Small intestine (tissue), 7 donors: ENCODE measurements at regions not wholly inside any gene's neighbourhood (a gene's known extent, or its start where the extent isn't known, plus 50 kb on each side); places are given as distances from the start of the nearest gene placed in this dataset.
A peak's percentile ranks its signal among the peaks of the same experiment; 100 is the strongest.
"Not testable (repeated sequence)": the region's sequence is repeated elsewhere in the genome, so short reads cannot be mapped to it uniquely, and the experiment has no call there.

Experiments
- DNase-seq, 2 donors: peaks; one replicate each; pipeline versions ENCODE4 v3.0.0 to v3.0.0-alpha.2; 2013
- FAIRE-seq: peaks from 2 replicates; lab custom pipeline; 2012; peaks lifted over from hg19 to GRCh38; lab: Jason Lieb, UNC
- H3K27ac ChIP-seq, 3 donors: one replicate each; pipeline ENCODE4 v1.5.1; 2013; ENCODE audit warnings: low read length in 2 of 3, mild to moderate bottlenecking in 2 of 3, control low read depth in 1 of 3, inconsistent platforms in 1 of 3, low read depth in 1 of 3, moderate library complexity in 1 of 3
- H3K27me3 ChIP-seq, 3 donors: one replicate each; pipeline ENCODE4 v1.6.1; 2013; ENCODE audit warnings: low read length in 3 of 3, inconsistent platforms in 1 of 3; ENCODE audit not compliant: control insufficient read depth in 3 of 3, insufficient read depth in 3 of 3
- H3K36me3 ChIP-seq, 3 donors: one replicate each; pipeline ENCODE4 v1.6.1; 2013; ENCODE audit warnings: low read length in 3 of 3, inconsistent platforms in 1 of 3, low read depth in 1 of 3, mild to moderate bottlenecking in 1 of 3, moderate library complexity in 1 of 3; ENCODE audit not compliant: control insufficient read depth in 3 of 3, insufficient read depth in 2 of 3
- H3K4me1 ChIP-seq, 3 donors: one replicate each; pipeline ENCODE4 v1.6.1; 2013; ENCODE audit warnings: low read length in 2 of 3, inconsistent platforms in 1 of 3, low read depth in 1 of 3, mild to moderate bottlenecking in 1 of 3, moderate library complexity in 1 of 3; ENCODE audit not compliant: control insufficient read depth in 3 of 3, insufficient read depth in 2 of 3
- H3K4me3 ChIP-seq, 3 donors: one replicate each; pipeline ENCODE4 v1.5.1; 2013; ENCODE audit warnings: low read length in 3 of 3, control low read depth in 1 of 3, inconsistent platforms in 1 of 3, low read depth in 1 of 3, mild to moderate bottlenecking in 1 of 3, moderate library complexity in 1 of 3
- H3K9me3 ChIP-seq, 2 donors: one replicate each; pipeline ENCODE4 v1.6.1; 2013; ENCODE audit warnings: low read depth in 1 of 2, low read length in 1 of 2; ENCODE audit not compliant: control insufficient read depth in 2 of 2, insufficient read depth in 1 of 2
- WGBS, 3 donors: extraction: QIAGEN DNeasy Blood & Tissue Kit; methylation state at CpG; one replicate each; pipeline ENCODE4 v1.1.7; 2013; 5-methylcytosine and 5-hydroxymethylcytosine counted together
- donor health status: healthy with polysubstance abuse.
- donor health status: control.
- donor health status: control.
- donor health status: Bipolar disorder and iron deficiency.
- donor health status: healthy.

DNA sequence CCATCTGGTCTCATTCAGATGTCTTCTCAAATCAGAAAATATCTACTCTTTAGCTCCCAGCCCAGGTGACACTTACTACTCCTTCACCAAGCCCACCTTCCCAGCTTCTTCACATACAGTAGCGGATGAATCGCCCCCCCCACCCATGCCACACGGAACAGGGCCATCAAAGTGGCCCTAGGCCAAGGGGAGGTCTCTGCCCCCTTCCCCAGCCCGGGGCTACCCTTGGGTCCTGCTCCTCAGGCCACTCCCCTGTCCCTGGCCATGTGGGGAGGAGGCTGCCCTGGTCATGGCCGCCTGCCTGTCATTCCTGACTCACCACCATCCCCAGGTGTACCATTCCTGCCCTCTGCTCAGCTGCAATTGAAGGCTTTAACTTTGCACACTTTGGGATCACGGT is 142.8 kb downstream of the NECTIN1 start:
- FAIRE-seq = no peak
- H3K27ac ChIP-seq = no peak overlapping the region
- H3K4me3 ChIP-seq = no peak overlapping the region

DNA sequence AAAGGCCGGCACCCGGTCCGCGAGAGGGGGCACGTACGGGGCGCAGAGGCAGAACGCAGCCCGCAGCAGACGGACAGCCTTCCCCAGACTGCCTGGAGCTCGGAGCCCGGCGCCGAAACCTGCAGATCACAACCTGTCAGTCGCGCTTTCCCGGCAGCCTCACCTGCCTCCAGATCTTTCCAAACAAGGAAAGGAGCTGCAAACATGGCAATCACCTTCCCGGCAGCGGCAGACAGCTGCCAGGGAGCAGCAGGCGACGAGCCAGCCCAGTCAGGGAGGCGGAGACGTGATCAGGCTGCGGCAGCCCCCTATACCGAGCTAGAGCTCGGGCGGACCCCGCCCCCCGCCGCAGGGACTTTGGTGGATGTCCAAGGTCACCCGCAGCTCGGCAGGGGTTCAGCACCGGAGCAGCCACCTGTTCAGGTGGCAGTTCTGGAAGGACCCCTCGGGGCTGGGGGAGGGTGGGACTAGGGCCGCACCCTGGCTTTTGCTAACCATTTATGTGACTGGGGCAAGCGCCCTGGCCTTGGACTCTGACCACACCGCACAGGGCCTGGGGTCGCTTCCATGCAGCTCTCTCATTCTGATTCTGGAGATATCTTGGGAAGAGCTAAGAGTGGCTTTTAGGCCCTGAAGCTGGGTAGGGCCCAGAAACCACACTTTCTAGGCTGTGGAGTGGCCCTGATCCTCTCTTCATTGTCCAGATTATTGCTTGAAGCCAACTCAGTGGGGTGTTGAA is 143.8 kb downstream of the NECTIN1 start:
- peaks cover under 1 to 10% (median 3%) of the 10 kb centered on the region in 3 donors for H3K4me1 ChIP-seq
- no peaks in the 10 kb centered on the region for H3K36me3 ChIP-seq
- peaks cover 0 to 8% (median 0%) of the 10 kb centered on the region in 3 donors for H3K27me3 ChIP-seq
- 4 to 8% (median 5%) methylated on average over 32 to 38 of the region's 38 CpGs for WGBS, 3 donors
- FAIRE-seq (no peak), DNase-seq (peak; percentile 36 to 67)
- H3K27ac ChIP-seq = peak overlapping the region in 1 of 3 donors; percentile 59
- H3K9me3 ChIP-seq = peaks cover 0 to 12% of the 10 kb centered on the region in 2 donors
- H3K4me3 ChIP-seq = peak overlapping the region in 2 of 3 donors; percentile 40 to 46

More for the DNA sequence above, 142.8 kb downstream of the NECTIN1 start:
- Histone ChIP-seq H3K27me3 (peaks cover 0 to 8% (median 0%) of the 10 kb centered on the region in 3 donors), H3K9me3 (peaks cover 0 to 9% of the 10 kb centered on the region in 2 donors), H3K4me1 (peaks cover 3 to 10% (median 3%) of the 10 kb centered on the region in 3 donors), H3K36me3 (no peaks in the 10 kb centered on the region)
- no peak for DNase-seq
- WGBS, 3 donors = 72 to 75% (median 74%) methylated on average over 5 to 6 of the region's 6 CpGs

DNA sequence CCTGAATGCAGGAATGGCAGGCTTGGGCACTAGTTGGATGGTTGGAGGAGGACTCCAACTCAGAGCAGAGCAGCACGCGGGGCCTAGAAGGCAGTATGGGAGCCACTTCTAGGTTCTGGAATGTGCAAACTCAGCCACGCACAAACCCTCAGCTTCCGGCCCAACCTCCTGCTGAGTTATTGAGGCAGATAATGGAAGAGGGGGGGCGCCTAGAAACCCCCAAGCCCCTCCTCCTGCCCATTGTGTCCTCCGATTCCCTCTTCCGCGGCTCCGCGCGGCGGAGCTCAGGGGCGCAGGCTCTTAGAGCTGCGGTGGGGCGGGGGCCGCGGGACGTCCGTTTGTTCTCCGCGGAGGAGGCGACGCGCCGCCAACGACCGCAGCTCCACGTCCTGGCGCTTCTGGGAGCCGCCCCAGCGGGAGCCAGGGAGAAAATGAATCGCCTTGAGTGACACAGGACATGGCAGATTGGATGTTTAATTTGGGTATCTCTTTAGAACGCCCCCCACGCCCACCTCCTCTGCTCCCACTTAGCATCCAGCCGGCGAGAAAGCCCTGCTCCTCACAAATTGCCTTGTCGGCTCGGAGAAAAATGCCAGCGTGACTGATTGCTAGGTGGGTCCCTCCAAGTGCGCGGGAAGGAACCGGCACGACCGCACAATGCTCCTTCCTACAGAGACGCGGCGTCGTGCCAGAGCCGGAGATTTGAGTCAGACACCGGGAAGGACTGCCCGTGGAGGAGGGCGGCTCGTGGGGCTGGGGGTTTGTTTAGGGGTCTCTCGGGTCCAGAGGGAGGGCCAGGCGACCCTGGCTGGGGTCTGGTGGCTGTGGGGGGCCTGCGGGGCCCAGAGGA is 144.6 kb downstream of the NECTIN1 start:
- Histone ChIP-seq H3K27ac (peak overlapping the region in 1 of 3 donors; percentile 59), H3K36me3 (no peaks in the 10 kb centered on the region), H3K4me3 (peak overlapping the region in 2 of 3 donors; percentile 40 to 46), H3K27me3 (peaks cover 0 to 8% (median 0%) of the 10 kb centered on the region in 3 donors), H3K4me1 (peaks cover 0 to 14% (median 3%) of the 10 kb centered on the region in 3 donors), H3K9me3 (peaks cover 0 to 15% of the 10 kb centered on the region in 2 donors)
- DNase-seq (peak; percentile 36 to 75), FAIRE-seq (no peak)
- 1% methylated on average over 52 to 56 of the region's 56 CpGs for WGBS, 3 donors

GRCh38 chr11:119583585-119583984 is 145.4 kb downstream of the NECTIN1 start:
- H3K27ac ChIP-seq = no peak overlapping the region
- H3K9me3 ChIP-seq = peaks cover 0 to 15% of the 10 kb centered on the region in 2 donors
- peaks cover 4 to 21% (median 5%) of the 10 kb centered on the region in 3 donors for H3K4me1 ChIP-seq
- DNase-seq (no peak), FAIRE-seq (no peak)
- WGBS, 3 donors = 77 to 83% (median 81%) methylated on average over 6 of the region's 6 CpGs
- no peaks in the 10 kb centered on the region for H3K36me3 ChIP-seq
- no peak overlapping the region for H3K4me3 ChIP-seq
- H3K27me3 ChIP-seq = peaks cover 0 to 8% (median 0%) of the 10 kb centered on the region in 3 donors

- 77 to 90% (median 82%) methylated on average over 3 of the region's 3 CpGs for WGBS, 3 donors
- not testable (repeated sequence) for H3K4me3 ChIP-seq, H3K36me3 ChIP-seq, FAIRE-seq, H3K9me3 ChIP-seq, H3K27ac ChIP-seq, DNase-seq, H3K27me3 ChIP-seq
- H3K4me1 ChIP-seq = peaks cover 4 to 28% (median 5%) of the 10 kb centered on the region in 3 donors
Measured at GRCh38 chr11:119581396-119581795, 147.6 kb downstream of the NECTIN1 start.

GRCh38 chr11:119580751-119581150 is 148.2 kb downstream of the NECTIN1 start:
- no peak overlapping the region for H3K27ac ChIP-seq
- FAIRE-seq (no peak), DNase-seq (no peak)
- 83 to 91% (median 85%) methylated on average over 1 of the region's 1 CpG for WGBS, 3 donors
- peaks cover 0 to 8% (median 0%) of the 10 kb centered on the region in 3 donors for H3K27me3 ChIP-seq
- peaks cover 0 to 6% of the 10 kb centered on the region in 2 donors for H3K9me3 ChIP-seq
- no peaks in the 10 kb centered on the region for H3K36me3 ChIP-seq
- H3K4me1 ChIP-seq = peaks cover 4 to 28% (median 5%) of the 10 kb centered on the region in 3 donors
- H3K4me3 ChIP-seq = no peak overlapping the region

- WGBS, 3 donors = 87 to 88% (median 87%) methylated on average over 3 of the region's 3 CpGs
Measured at GRCh38 chr11:119580081-119580480, 148.9 kb downstream of the NECTIN1 start.

More at GRCh38 chr11:119580081-119580480, 148.9 kb downstream of the NECTIN1 start:
- Histone ChIP-seq H3K27me3 (peaks cover 0 to 3% (median 0%) of the 10 kb centered on the region in 3 donors), H3K9me3 (peaks cover 0 to 6% of the 10 kb centered on the region in 2 donors), H3K4me3 (no peak overlapping the region), H3K36me3 (no peaks in the 10 kb centered on the region), H3K27ac (no peak overlapping the region), H3K4me1 (peaks cover 4 to 22% (median 5%) of the 10 kb centered on the region in 3 donors)
- DNase-seq (no peak), FAIRE-seq (no peak)
